Adrenal gland (tissue), 9 donors: ENCODE measurements at regions not wholly inside any gene's neighbourhood (a gene's known extent, or its start where the extent isn't known, plus 50 kb on each side); places are given as distances from the start of the nearest gene placed in this dataset.
A peak's percentile ranks its signal among the peaks of the same experiment; 100 is the strongest.

Source experiments
- DNase-seq, 7 donors: peaks; one replicate each; pipeline ENCODE4 v3.0.0-alpha.2; 2019 to 2020
- H3K27ac ChIP-seq, 5 donors: fragments of 200-600 bp; sonication (generic) in 4 of 5; 1 replicate in 3 of 5; 2 replicates in 2 of 5; pipeline versions ENCODE4 v1.5.1 to v1.8.0; 2016 to 2020; ENCODE audit warnings: mild to moderate bottlenecking in 1 of 5
- H3K27me3 ChIP-seq: fragments of 200-600 bp; 2 replicates; pipeline ENCODE4 v1.8.0; 2021
- H3K36me3 ChIP-seq, 2 donors: fragments of 200-600 bp; replicated peaks in 1 of 2; 1 replicate in 1 of 2; 2 replicates in 1 of 2; pipeline versions ENCODE4 v1.5.1 to v1.8.0; 2018 to 2022
- H3K4me1 ChIP-seq, 2 donors: fragments of 200-600 bp; replicated peaks in 1 of 2; 1 replicate in 1 of 2; 2 replicates in 1 of 2; pipeline versions ENCODE4 v1.5.1 to v1.8.0; 2018 to 2021
- H3K4me3 ChIP-seq, 4 donors: fragments of 200-600 bp; sonication (generic) in 3 of 4; one replicate each; pipeline ENCODE4 v1.5.1; 2016 to 2018
- H3K9me3 ChIP-seq, 3 donors: fragments of 200-600 bp; sonication (generic) in 1 of 3; replicated peaks in 1 of 3; 1 replicate in 2 of 3; 2 replicates in 1 of 3; pipeline versions ENCODE4 v1.5.1 to v1.8.0; 2016 to 2021
- CTCF ChIP-seq, 6 experiments: fragments of 450-650 bp in 4 of 6; fragments of 200-600 bp in 2 of 6; sonication (generic) in 1 of 6; IDR thresholded peaks; 1 replicate in 5 of 6; 2 replicates in 1 of 6; pipeline versions ENCODE4 v1.5.1 to v1.8.0; 2016 to 2021; ENCODE audit warnings: antibody characterized with exemption in 6 of 6, mild to moderate bottlenecking in 2 of 6, moderate library complexity in 1 of 6
- POLR2A ChIP-seq, 2 donors: fragments of 450-650 bp; IDR thresholded peaks; one replicate each; pipeline ENCODE4 v1.6.1; 2017; ENCODE audit warnings: antibody characterized with exemption in 2 of 2, mild to moderate bottlenecking in 2 of 2, moderate library complexity in 1 of 2
- WGBS, 4 donors: extraction: QIAGEN DNeasy Blood & Tissue Kit in 2 of 4; methylation state at CpG; one replicate each; pipeline versions ENCODE4 v1.1.5 to v1.1.7; 2013 to 2017; 5-methylcytosine and 5-hydroxymethylcytosine counted together
- intact Hi-C, 2 donors: fragments of 100-400 bp; cut with DNase I; formaldehyde crosslinking; loops; one replicate each; pipeline versions ENCODE4 v1.14.1 to v1.15.0; 2022 to 2023
- donor health status: healthy with polysubstance abuse.
- donor health status: Bipolar disorder and iron deficiency.
- donor health status: DM: yes; HTN: yes; CAD: no.
- donor health status: DM: no; HTN: no; CAD: no.
- donor health status: DM: no; HTN: no; CAD: no.

DNA sequence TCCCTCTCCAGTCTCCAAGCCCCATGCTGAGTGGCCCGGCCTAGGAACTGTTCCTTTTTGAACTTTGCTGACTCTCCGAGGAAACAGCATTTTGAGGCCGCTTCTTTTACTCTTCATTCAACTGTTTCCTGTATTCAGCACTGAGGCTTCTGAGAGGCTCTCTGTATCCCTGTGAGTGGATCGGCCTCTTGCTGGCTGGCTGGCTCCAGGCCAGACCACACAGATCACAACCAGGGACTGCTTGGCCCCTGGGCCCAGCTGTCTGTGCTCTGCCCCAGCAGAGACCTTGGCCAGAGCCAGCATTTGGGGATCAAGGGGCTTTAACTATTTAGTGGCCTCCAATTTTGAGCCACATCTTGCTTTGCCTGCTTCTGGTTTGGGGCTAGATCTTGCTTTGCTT lies 75.6 kb upstream of the KL start:
- intact Hi-C loops = no loop called here
- H3K9me3 ChIP-seq = no peaks in the 10 kb centered on the region
- H3K27ac ChIP-seq = no peak overlapping the region
- no peak overlapping the region for H3K4me3 ChIP-seq
- 24 to 38% (median 31%) methylated on average over 3 to 4 of the region's 4 CpGs for WGBS, 4 donors
- peak; percentile 13 to 59 (median 22) for DNase-seq
- no peaks in the 10 kb centered on the region for H3K27me3 ChIP-seq
- no peaks in the 10 kb centered on the region for H3K4me1 ChIP-seq
- no peaks in the 10 kb centered on the region for H3K36me3 ChIP-seq
- TF ChIP-seq POLR2A (IDR thresholded peaks at IDR 0.05) = no peak
- TF ChIP-seq CTCF (IDR thresholded peaks at IDR 0.05) = no peak

GRCh38 chr13:32941368-32941767 lies 74.9 kb upstream of the KL start:
- Histone ChIP-seq H3K4me1 (no peaks in the 10 kb centered on the region), H3K27ac (no peak overlapping the region), H3K4me3 (no peak overlapping the region), H3K9me3 (no peaks in the 10 kb centered on the region), H3K36me3 (no peaks in the 10 kb centered on the region), H3K27me3 (no peaks in the 10 kb centered on the region)
- no peak for TF ChIP-seq CTCF (IDR thresholded peaks at IDR 0.05)
- no peak for TF ChIP-seq POLR2A (IDR thresholded peaks at IDR 0.05)
- intact Hi-C loops = no loop called here
- WGBS, 4 donors = 69 to 87% (median 79%) methylated on average over 3 of the region's 3 CpGs
- no peak for DNase-seq

DNA sequence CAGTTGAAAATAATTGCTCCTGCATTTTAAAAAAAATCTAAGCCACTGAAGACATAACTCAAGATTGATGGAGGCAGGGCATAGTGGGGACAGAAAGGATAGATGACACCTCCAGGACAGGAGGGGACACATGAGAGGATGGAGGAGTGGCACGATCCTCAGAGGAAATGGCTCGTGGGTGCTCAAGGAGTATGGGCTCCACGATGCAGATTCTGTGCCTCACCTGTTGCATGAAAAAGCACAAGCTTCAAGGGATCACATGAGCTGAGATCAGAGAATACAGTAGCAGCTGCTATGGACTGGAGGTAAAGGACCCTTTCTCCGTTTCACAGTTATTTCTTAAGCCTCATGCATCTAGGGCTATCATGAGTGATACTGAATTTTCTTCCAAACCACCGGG lies 69.7 kb upstream of the KL start:
- Histone ChIP-seq H3K9me3 (no peaks in the 10 kb centered on the region), H3K27me3 (no peaks in the 10 kb centered on the region), H3K36me3 (no peaks in the 10 kb centered on the region), H3K27ac (no peak overlapping the region), H3K4me1 (no peaks in the 10 kb centered on the region), H3K4me3 (no peak overlapping the region)
- intact Hi-C loops = no loop called here
- TF ChIP-seq POLR2A (IDR thresholded peaks at IDR 0.05) (no peak), CTCF (IDR thresholded peaks at IDR 0.05) (no peak)
- WGBS, 4 donors = 90 to 94% (median 92%) methylated on average over 5 of the region's 5 CpGs
- DNase-seq = no peak

GRCh38 chr13:32947411-32948276 lies 68.6 kb upstream of the KL start:
- TF ChIP-seq CTCF (IDR thresholded peaks at IDR 0.05) = no peak
- no peak for TF ChIP-seq POLR2A (IDR thresholded peaks at IDR 0.05)
- Histone ChIP-seq H3K4me1 (no peaks in the 10 kb centered on the region), H3K4me3 (no peak overlapping the region), H3K9me3 (no peaks in the 10 kb centered on the region), H3K27me3 (no peaks in the 10 kb centered on the region), H3K36me3 (no peaks in the 10 kb centered on the region), H3K27ac (no peak overlapping the region)
- intact Hi-C loops = no loop called here
- peak in 1 of 7 donors; percentile 74 for DNase-seq
- WGBS, 4 donors = 76 to 85% (median 80%) methylated on average over 8 of the region's 8 CpGs
